HCT116 (cell line): ENCODE measurements at regions not wholly inside any gene's neighbourhood (a gene's known extent, or its start where the extent isn't known, plus 50 kb on each side); places are given as distances from the start of the nearest gene placed in this dataset.

ENCODE experiments used
- ATAC-seq: fragments of 200-7000 bp; cut with Tn5 transposase; 2 replicates; pipeline ENCODE4 v1.9.1; 2020; ENCODE audit warnings: mild to moderate bottlenecking, moderate library complexity
- BruUV-seq: library from RNA; stranded (reverse); fragments of 400-500 nt; replicated peaks from 2 replicates; lab custom pipeline; 2021; lab: Mats Ljungman, UMichigan
- CTCF ChIA-PET: fragments of 300-600 bp; sonication (Branson Sonifier 250); formaldehyde crosslinking; loops from one replicate; lab custom pipeline; 2021; ENCODE audit warnings: antibody characterized with exemption; lab: Charles Lee
- POLR2A ChIA-PET: fragments of 300-600, 350-600 bp; sonication (Branson Sonifier 250); formaldehyde crosslinking; loops from one replicate; lab custom pipeline; 2021; ENCODE audit warnings: antibody characterized with exemption; lab: Charles Lee
- RAD21 ChIA-PET, 2 experiments: fragments of 300-600 bp; sonication (Branson Sonifier 250); formaldehyde crosslinking; loops; one replicate each; lab custom pipeline; 2023; ENCODE audit warnings: low total read pairs in 2 of 2; ENCODE audit not compliant: uncharacterized antibody in 2 of 2, unreplicated experiment in 2 of 2, low non-redundant PET in 1 of 2; lab: Charles Lee
- DNase-seq: peaks from one replicate; pipeline ENCODE4 v3.0.0-alpha.2; 2010; ENCODE audit warnings: low read depth, low spot score
- H2AFZ ChIP-seq: fragments of 200-600 bp; shearing (Covaris generic), sonication (generic); 2 replicates; pipeline ENCODE4 v1.6.1; 2017; ENCODE audit warnings: low read depth, mixed run types, mixed read lengths, antibody characterized with exemption, low read length; ENCODE audit not compliant: poor library complexity, severe bottlenecking
- H3K27ac ChIP-seq: 2 replicates; pipeline ENCODE4 v1.5.1; 2012; ENCODE audit warnings: low read depth, low read length
- H3K27me3 ChIP-seq: fragments of 200-600 bp; sonication (generic); 2 replicates; pipeline ENCODE4 v1.6.1; 2016; ENCODE audit warnings: mixed run types, low read length, mixed read lengths; ENCODE audit not compliant: insufficient read depth
- H3K36me3 ChIP-seq, 2 experiments: fragments of 200-500 bp in 1 of 2; fragments of 200-600 bp in 1 of 2; sonication (Bioruptor generic) in 1 of 2; sonication (generic) in 1 of 2; 2 replicates each; pipeline versions ENCODE4 v1.5.1 to v1.6.1; 2014 to 2016; ENCODE audit warnings: low read length in 2 of 2, inconsistent platforms in 1 of 2, mixed read lengths in 1 of 2, mixed run types in 1 of 2; ENCODE audit not compliant: insufficient read depth in 2 of 2, control insufficient read depth in 1 of 2
- H3K4me1 ChIP-seq, 2 experiments: fragments of 200-600 bp in 1 of 2; sonication (generic) in 1 of 2; 2 replicates each; pipeline versions ENCODE4 v1.5.1 to v1.6.1; 2012 to 2017; ENCODE audit warnings: low read length in 2 of 2, inconsistent platforms in 1 of 2, mild to moderate bottlenecking in 1 of 2, mixed read lengths in 1 of 2, mixed run types in 1 of 2, moderate library complexity in 1 of 2; ENCODE audit not compliant: insufficient read depth in 2 of 2, control insufficient read depth in 1 of 2
- H3K4me2 ChIP-seq: fragments of 200-600 bp; sonication (generic); 2 replicates; pipeline ENCODE4 v1.6.1; 2017; ENCODE audit warnings: mixed run types, low read length, mixed read lengths
- H3K4me3 ChIP-seq, 2 experiments: fragments of 200-600 bp in 1 of 2; sonication (generic) in 1 of 2; replicated peaks in 1 of 2; 2 replicates each; pipeline ENCODE4 v1.5.1; 2011 to 2016; ENCODE audit warnings: low read length in 2 of 2, control low read depth in 1 of 2, low read depth in 1 of 2, mild to moderate bottlenecking in 1 of 2, mixed read lengths in 1 of 2, mixed run types in 1 of 2
- H3K79me2 ChIP-seq: fragments of 200-600 bp; sonication (generic); 2 replicates; pipeline ENCODE4 v1.6.1; 2017; ENCODE audit warnings: mild to moderate bottlenecking, mixed run types, low read length, moderate library complexity, mixed read lengths; ENCODE audit not compliant: insufficient read depth
- H3K9ac ChIP-seq: fragments of 200-600 bp; sonication (generic); 2 replicates; pipeline ENCODE4 v1.6.1; 2016; ENCODE audit warnings: low read length, mixed read lengths
- H3K9me2 ChIP-seq: fragments of 200-600 bp; sonication (generic), shearing (Covaris generic); 2 replicates; pipeline ENCODE4 v1.6.1; 2017; ENCODE audit warnings: mixed run types, mild to moderate bottlenecking, moderate library complexity; ENCODE audit not compliant: insufficient read depth
- H3K9me3 ChIP-seq, 2 experiments: fragments of 200-500 bp in 1 of 2; fragments of 200-600 bp in 1 of 2; sonication (Bioruptor generic) in 1 of 2; sonication (generic) in 1 of 2; 2 replicates each; pipeline ENCODE4 v1.6.1; 2014 to 2017; ENCODE audit warnings: low read length in 2 of 2, mixed read lengths in 2 of 2, inconsistent platforms in 1 of 2, low read depth in 1 of 2, mild to moderate bottlenecking in 1 of 2, mixed run types in 1 of 2, moderate library complexity in 1 of 2; ENCODE audit not compliant: control insufficient read depth in 1 of 2, insufficient read depth in 1 of 2
- H4K20me1 ChIP-seq: fragments of 200-600 bp; sonication (generic), shearing (Covaris generic); 2 replicates; pipeline ENCODE4 v1.6.1; 2017; ENCODE audit warnings: mixed run types, mild to moderate bottlenecking, moderate library complexity; ENCODE audit not compliant: insufficient read depth
- CBX3 ChIP-seq: IDR thresholded peaks from 2 replicates; pipeline ENCODE4 v1.6.1; 2012; ENCODE audit warnings: low read depth
- CEBPB ChIP-seq: IDR thresholded peaks from 2 replicates; pipeline ENCODE4 v1.6.1; 2012; ENCODE audit warnings: low read depth
- CTCF ChIP-seq, 3 experiments: fragments of 200-600 bp in 1 of 3; sonication (generic) in 1 of 3; IDR thresholded peaks in 2 of 3; conservative IDR thresholded peaks in 1 of 3; 2 replicates each; pipeline ENCODE4 v1.5.1; 2012 to 2017; ENCODE audit warnings: low read depth in 2 of 3, low read length in 2 of 3, antibody characterized with exemption in 1 of 3, borderline replicate concordance in 1 of 3, control low read depth in 1 of 3, mild to moderate bottlenecking in 1 of 3, mixed read lengths in 1 of 3, mixed run types in 1 of 3, moderate library complexity in 1 of 3; ENCODE audit not compliant: insufficient read depth in 1 of 3
- EGR1 ChIP-seq: IDR thresholded peaks from 2 replicates; pipeline ENCODE4 v1.6.1; 2012; ENCODE audit warnings: low read depth
- ELF1 ChIP-seq: IDR thresholded peaks from 2 replicates; pipeline ENCODE4 v1.6.1; 2012; ENCODE audit warnings: low read depth, borderline replicate concordance
- EZH2 ChIP-seq: fragments of 200-600 bp; sonication (generic); IDR thresholded peaks from 2 replicates; pipeline ENCODE4 v1.6.1; 2017; ENCODE audit warnings: antibody characterized with exemption, mixed run types
- EZH2phosphoT487 ChIP-seq: fragments of 200-600 bp; IDR thresholded peaks from 2 replicates; pipeline ENCODE4 v1.6.1; 2018; ENCODE audit warnings: antibody characterized with exemption, borderline replicate concordance
- FOSL1 ChIP-seq: IDR thresholded peaks from 2 replicates; pipeline ENCODE4 v1.6.1; 2012; ENCODE audit warnings: low read depth
- POLR2A ChIP-seq: IDR thresholded peaks from 2 replicates; pipeline ENCODE4 v1.7.0; 2011; ENCODE audit warnings: borderline replicate concordance; ENCODE audit not compliant: insufficient read depth, insufficient read length; ENCODE audit errors: extremely low read depth
- POLR2AphosphoS5 ChIP-seq: IDR thresholded peaks from 2 replicates; pipeline ENCODE4 v1.6.1; 2011; ENCODE audit warnings: mild to moderate bottlenecking, low read depth, low read length, moderate library complexity
- RAD21 ChIP-seq: IDR thresholded peaks from 2 replicates; pipeline ENCODE4 v1.6.1; 2012; ENCODE audit warnings: low read depth, mild to moderate bottlenecking
- SIN3A ChIP-seq: IDR thresholded peaks from 2 replicates; pipeline ENCODE4 v1.6.1; 2012; ENCODE audit warnings: low read depth
- SRF ChIP-seq: IDR thresholded peaks from 2 replicates; pipeline ENCODE4 v1.6.1; 2012; ENCODE audit warnings: low read depth
- YY1 ChIP-seq: IDR thresholded peaks from 2 replicates; pipeline ENCODE4 v1.6.1; 2011; ENCODE audit warnings: low read length, low read depth, moderate library complexity, mild to moderate bottlenecking; ENCODE audit not compliant: insufficient replicate concordance; ENCODE audit errors: extremely low read depth
- ZBTB33 ChIP-seq: IDR thresholded peaks from 2 replicates; pipeline ENCODE4 v1.6.1; 2011; ENCODE audit warnings: mild to moderate bottlenecking, low read length, moderate library complexity; ENCODE audit not compliant: insufficient replicate concordance; ENCODE audit errors: extremely low read depth
- intact Hi-C: fragments of 100-400 bp; cut with micrococcal nuclease; formaldehyde crosslinking; loops from 2 replicates; pipeline ENCODE4 v1.10.0; 2022

DNA sequence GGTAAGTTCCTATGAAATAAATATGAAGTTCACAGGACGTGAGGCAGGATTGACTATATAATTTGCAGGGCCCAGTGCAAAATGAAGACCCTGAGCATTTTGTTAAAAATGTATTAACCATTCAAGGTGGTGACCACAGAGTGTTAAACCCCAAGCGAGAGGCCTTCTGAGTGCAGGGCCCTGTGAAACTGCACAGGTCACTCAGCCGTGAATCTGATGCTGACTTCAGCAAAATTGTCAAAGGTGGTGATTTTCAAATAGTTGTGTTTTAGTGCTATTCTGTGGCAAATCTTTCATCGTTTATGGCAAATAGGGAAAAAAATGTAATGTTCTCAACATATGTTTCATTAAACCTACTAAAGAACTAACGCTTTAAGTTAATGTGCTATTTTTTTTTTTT is 334.0 kb upstream of the NAV3 start:
- Histone ChIP-seq H2AFZ (no peak overlapping the region), H3K4me3 (no peak overlapping the region), H3K9ac (no peak overlapping the region), H3K79me2 (no peaks in the 10 kb centered on the region), H3K9me3 (no peaks in the 10 kb centered on the region), H3K27ac (no peak overlapping the region), H3K4me2 (no peak overlapping the region), H3K9me2 (no peaks in the 10 kb centered on the region), H3K27me3 (no peaks in the 10 kb centered on the region), H3K36me3 (no peaks in the 10 kb centered on the region), H4K20me1 (no peaks in the 10 kb centered on the region), H3K4me1 (no peaks in the 10 kb centered on the region)
- ATAC-seq = no peak
- ChIA-PET RAD21 (no interaction called here), CTCF (no interaction called here), POLR2A (no interaction called here)
- intact Hi-C loops = no loop called here
- no peak for DNase-seq
- BruUV-seq = no TSS peak
- TF ChIP-seq CTCF (IDR thresholded peaks at IDR 0.05 in 2 of 3, conservative IDR thresholded peaks at IDR 0.05 in 1 of 3; ENCODE audit: borderline replicate concordance in 1 of 3, insufficient read depth in 1 of 3, low read depth in 2 of 3, low read length in 2 of 3) = no peak
- TF ChIP-seq POLR2AphosphoS5 = no peak
- TF ChIP-seq EZH2phosphoT487 = no peak
- no peak for TF ChIP-seq YY1
- no peak for TF ChIP-seq RAD21
- TF ChIP-seq SRF = no peak
- TF ChIP-seq EGR1 = no peak
- TF ChIP-seq ELF1 = no peak
- TF ChIP-seq CBX3 = no peak
- no peak for TF ChIP-seq POLR2A
- TF ChIP-seq FOSL1 = no peak
- TF ChIP-seq SIN3A = no peak
- TF ChIP-seq ZBTB33 = no peak
- TF ChIP-seq CEBPB = no peak
- no peak for TF ChIP-seq EZH2
